ENCODE measurements at regions not wholly inside any gene's neighbourhood (a gene's known extent, or its start where the extent isn't known, plus 50 kb on each side); places are given as distances from the start of the nearest gene placed in this dataset.

GRCh38 chr2:176885001-176885643 is 327.5 kb upstream of the HNRNPA3 start:
- H3K4me1 Mint-ChIP-seq (ENCODE audit: low read depth, unreplicated experiment): no peaks in the 10 kb centered on the region
- H3K9me3 Mint-ChIP-seq (ENCODE audit: unreplicated experiment): no peaks in the 10 kb centered on the region
- no peaks in the 10 kb centered on the region for H3K27me3 Mint-ChIP-seq (ENCODE audit: unreplicated experiment)
- H3K27ac Mint-ChIP-seq (ENCODE audit: unreplicated experiment): no peak overlapping the region
- no peak overlapping the region for H3K4me3 Mint-ChIP-seq (ENCODE audit: unreplicated experiment)
- no peaks in the 10 kb centered on the region for H3K36me3 Mint-ChIP-seq (ENCODE audit: unreplicated experiment)
- no peak for DNase-seq
- TF ChIP-seq CTCF (IDR thresholded peaks at IDR 0.05; ENCODE audit: partially characterized antibody, unreplicated experiment): no peak

GRCh38 chr2:176885661-176886060 is 326.9 kb upstream of the HNRNPA3 start:
- H3K36me3 Mint-ChIP-seq (ENCODE audit: unreplicated experiment): no peaks in the 10 kb centered on the region
- H3K9me3 Mint-ChIP-seq (ENCODE audit: unreplicated experiment): no peaks in the 10 kb centered on the region
- no peaks in the 10 kb centered on the region for H3K4me1 Mint-ChIP-seq (ENCODE audit: low read depth, unreplicated experiment)
- no peak for DNase-seq
- TF ChIP-seq CTCF (IDR thresholded peaks at IDR 0.05; ENCODE audit: partially characterized antibody, unreplicated experiment): no peak
- H3K27me3 Mint-ChIP-seq (ENCODE audit: unreplicated experiment): no peaks in the 10 kb centered on the region
- H3K27ac Mint-ChIP-seq (ENCODE audit: unreplicated experiment): no peak overlapping the region
- no peak overlapping the region for H3K4me3 Mint-ChIP-seq (ENCODE audit: unreplicated experiment)

DNA sequence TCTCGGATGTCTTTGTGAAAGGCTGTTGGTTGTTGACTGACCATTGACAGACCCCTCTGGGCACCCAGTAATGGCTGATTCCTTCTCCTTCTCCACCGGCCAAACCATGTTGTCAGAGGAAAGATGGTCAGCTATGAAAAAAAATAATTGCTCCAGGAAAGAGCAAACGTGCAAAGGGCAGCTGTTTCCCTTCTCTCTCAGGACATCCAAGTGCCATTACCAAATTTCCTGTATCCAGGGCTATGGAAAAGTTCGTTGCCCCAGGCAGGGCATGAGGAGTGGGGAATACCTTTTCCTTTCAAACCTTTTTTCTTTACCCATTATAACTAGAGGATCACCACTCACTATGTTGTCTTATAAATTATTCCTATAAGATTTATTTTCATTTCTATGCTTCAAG is 321.5 kb upstream of the HNRNPA3 start:
- Mint-ChIP-seq H3K4me1 (ENCODE audit: low read depth, unreplicated experiment) (peaks cover 14% of the 10 kb centered on the region), H3K36me3 (ENCODE audit: unreplicated experiment) (no peaks in the 10 kb centered on the region), H3K4me3 (ENCODE audit: unreplicated experiment) (no peak overlapping the region), H3K27me3 (ENCODE audit: unreplicated experiment) (peaks cover 6% of the 10 kb centered on the region), H3K9me3 (ENCODE audit: unreplicated experiment) (no peaks in the 10 kb centered on the region), H3K27ac (ENCODE audit: unreplicated experiment) (peak overlapping the region; percentile 69)
- no peak for DNase-seq
- TF ChIP-seq CTCF (IDR thresholded peaks at IDR 0.05; ENCODE audit: partially characterized antibody, unreplicated experiment): no peak

GRCh38 chr2:176891857-176892256 is 320.7 kb upstream of the HNRNPA3 start:
- Mint-ChIP-seq H3K4me3 (ENCODE audit: unreplicated experiment) (no peak overlapping the region), H3K27ac (ENCODE audit: unreplicated experiment) (peak overlapping the region; percentile 2), H3K9me3 (ENCODE audit: unreplicated experiment) (no peaks in the 10 kb centered on the region), H3K4me1 (ENCODE audit: low read depth, unreplicated experiment) (peaks cover 14% of the 10 kb centered on the region), H3K36me3 (ENCODE audit: unreplicated experiment) (no peaks in the 10 kb centered on the region), H3K27me3 (ENCODE audit: unreplicated experiment) (peaks cover 6% of the 10 kb centered on the region)
- no peak for TF ChIP-seq CTCF (IDR thresholded peaks at IDR 0.05; ENCODE audit: partially characterized antibody, unreplicated experiment)
- no peak for DNase-seq

GRCh38 chr2:176892676-176893226 is 319.8 kb upstream of the HNRNPA3 start:
- no peaks in the 10 kb centered on the region for H3K9me3 Mint-ChIP-seq (ENCODE audit: unreplicated experiment)
- DNase-seq: no peak
- peaks cover 7% of the 10 kb centered on the region for H3K27me3 Mint-ChIP-seq (ENCODE audit: unreplicated experiment)
- H3K36me3 Mint-ChIP-seq (ENCODE audit: unreplicated experiment): no peaks in the 10 kb centered on the region
- peaks cover 14% of the 10 kb centered on the region for H3K4me1 Mint-ChIP-seq (ENCODE audit: low read depth, unreplicated experiment)
- peak overlapping the region; percentile 80 for H3K27ac Mint-ChIP-seq (ENCODE audit: unreplicated experiment)
- H3K4me3 Mint-ChIP-seq (ENCODE audit: unreplicated experiment): peak overlapping the region; percentile 62
- TF ChIP-seq CTCF (IDR thresholded peaks at IDR 0.05; ENCODE audit: partially characterized antibody, unreplicated experiment): no peak
